Lung (tissue), 11 donors: ENCODE measurements at regions not wholly inside any gene's neighbourhood (a gene's known extent, or its start where the extent isn't known, plus 50 kb on each side); places are given as distances from the start of the nearest gene placed in this dataset.

Experiments used
- ATAC-seq: fragments of 200-7000 bp; cut with Tn5 transposase; one replicate; pipeline ENCODE4 v1.9.1; 2020; ENCODE audit warnings: moderate number of reproducible peaks; ENCODE audit not compliant: insufficient read depth, low FRiP score
- DNase-seq, 3 donors: peaks; one replicate each; pipeline ENCODE4 v3.0.0-alpha.2; 2013 to 2017
- H3K27ac ChIP-seq, 2 donors: one replicate each; pipeline ENCODE4 v1.5.1; 2013; ENCODE audit warnings: mild to moderate bottlenecking in 2 of 2, moderate library complexity in 2 of 2, control low read depth in 1 of 2, inconsistent platforms in 1 of 2, low read depth in 1 of 2, low read length in 1 of 2
- H3K27me3 ChIP-seq, 3 donors: one replicate each; pipeline ENCODE4 v1.5.1; 2013; ENCODE audit warnings: low read length in 2 of 3; ENCODE audit not compliant: control insufficient read depth in 3 of 3, insufficient read depth in 3 of 3
- H3K36me3 ChIP-seq, 4 donors: one replicate each; pipeline ENCODE4 v1.5.1; 2013; ENCODE audit warnings: low read length in 4 of 4, mild to moderate bottlenecking in 1 of 4, moderate library complexity in 1 of 4; ENCODE audit not compliant: control insufficient read depth in 4 of 4, insufficient read depth in 4 of 4
- H3K4me1 ChIP-seq, 5 donors: one replicate each; pipeline ENCODE4 v1.5.1; 2013; ENCODE audit warnings: low read length in 5 of 5, mild to moderate bottlenecking in 2 of 5, moderate library complexity in 1 of 5; ENCODE audit not compliant: control insufficient read depth in 5 of 5, insufficient read depth in 5 of 5
- H3K4me3 ChIP-seq: one replicate; pipeline ENCODE4 v1.5.1; 2013; ENCODE audit warnings: mild to moderate bottlenecking, control low read depth, moderate library complexity
- H3K9ac ChIP-seq, 2 donors: one replicate each; pipeline ENCODE4 v1.5.1; 2013; ENCODE audit warnings: low read length in 2 of 2, control low read depth in 1 of 2; ENCODE audit not compliant: insufficient read depth in 1 of 2
- H3K9me3 ChIP-seq, 4 donors: one replicate each; pipeline ENCODE4 v1.5.1; 2013; ENCODE audit warnings: low read length in 3 of 4, mild to moderate bottlenecking in 1 of 4, moderate library complexity in 1 of 4; ENCODE audit not compliant: control insufficient read depth in 4 of 4, insufficient read depth in 3 of 4
- WGBS, 2 donors: extraction: QIAGEN DNeasy Blood & Tissue Kit; methylation state at CpG; one replicate each; pipeline ENCODE4 v1.1.7; 2013; 5-methylcytosine and 5-hydroxymethylcytosine counted together
- TF ChIP-seq, protein P1 (sequence below): IDR thresholded peaks from 2 replicates; pipeline ENCODE4 v1.5.1; 2012; ENCODE audit warnings: mild to moderate bottlenecking; ENCODE audit errors: control extremely low read depth, extremely low read depth
- donor health status: control.
- donor health status: control.
- donor health status: Bipolar disorder and iron deficiency.
- donor health status: healthy.
- donor health status: DM: yes; HTN: yes; CAD: no.

DNA sequence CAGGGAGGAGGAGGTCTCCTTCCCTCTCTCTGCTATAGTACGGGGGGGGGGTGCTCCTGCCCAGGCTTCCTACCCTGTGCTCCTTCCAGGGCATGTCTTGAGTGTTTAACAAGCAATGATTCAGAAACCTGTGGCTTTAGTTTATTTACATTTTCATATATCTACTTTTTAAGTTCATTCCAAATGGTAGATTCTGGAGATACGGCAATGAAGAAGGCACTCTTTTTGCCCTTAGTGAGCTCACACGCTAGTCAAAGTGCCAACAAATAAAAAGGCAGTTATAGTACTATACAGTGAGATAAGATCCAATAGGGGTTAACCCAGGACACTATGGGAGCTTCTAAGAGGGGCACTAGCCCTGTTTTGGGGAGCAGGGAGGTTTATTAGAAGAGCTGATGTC lies 169.3 kb upstream of the CACNA1E start:
- Histone ChIP-seq H3K9ac (no peak overlapping the region), H3K27ac (no peak overlapping the region), H3K4me1 (peaks cover 0 to 5% (median 3%) of the 10 kb centered on the region in 5 donors), H3K4me3 (no peak overlapping the region), H3K9me3 (peaks cover 0 to 5% (median 0%) of the 10 kb centered on the region in 4 donors), H3K27me3 (peaks cover 11 to 66% (median 42%) of the 10 kb centered on the region in 3 donors), H3K36me3 (no peaks in the 10 kb centered on the region)
- ATAC-seq, result no peak
- no peak for DNase-seq
- TF ChIP-seq, protein P1, sequence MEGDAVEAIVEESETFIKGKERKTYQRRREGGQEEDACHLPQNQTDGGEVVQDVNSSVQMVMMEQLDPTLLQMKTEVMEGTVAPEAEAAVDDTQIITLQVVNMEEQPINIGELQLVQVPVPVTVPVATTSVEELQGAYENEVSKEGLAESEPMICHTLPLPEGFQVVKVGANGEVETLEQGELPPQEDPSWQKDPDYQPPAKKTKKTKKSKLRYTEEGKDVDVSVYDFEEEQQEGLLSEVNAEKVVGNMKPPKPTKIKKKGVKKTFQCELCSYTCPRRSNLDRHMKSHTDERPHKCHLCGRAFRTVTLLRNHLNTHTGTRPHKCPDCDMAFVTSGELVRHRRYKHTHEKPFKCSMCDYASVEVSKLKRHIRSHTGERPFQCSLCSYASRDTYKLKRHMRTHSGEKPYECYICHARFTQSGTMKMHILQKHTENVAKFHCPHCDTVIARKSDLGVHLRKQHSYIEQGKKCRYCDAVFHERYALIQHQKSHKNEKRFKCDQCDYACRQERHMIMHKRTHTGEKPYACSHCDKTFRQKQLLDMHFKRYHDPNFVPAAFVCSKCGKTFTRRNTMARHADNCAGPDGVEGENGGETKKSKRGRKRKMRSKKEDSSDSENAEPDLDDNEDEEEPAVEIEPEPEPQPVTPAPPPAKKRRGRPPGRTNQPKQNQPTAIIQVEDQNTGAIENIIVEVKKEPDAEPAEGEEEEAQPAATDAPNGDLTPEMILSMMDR, result no peak
- 60 to 83% methylated on average over 2 to 3 of the region's 3 CpGs for WGBS, 2 donors

DNA sequence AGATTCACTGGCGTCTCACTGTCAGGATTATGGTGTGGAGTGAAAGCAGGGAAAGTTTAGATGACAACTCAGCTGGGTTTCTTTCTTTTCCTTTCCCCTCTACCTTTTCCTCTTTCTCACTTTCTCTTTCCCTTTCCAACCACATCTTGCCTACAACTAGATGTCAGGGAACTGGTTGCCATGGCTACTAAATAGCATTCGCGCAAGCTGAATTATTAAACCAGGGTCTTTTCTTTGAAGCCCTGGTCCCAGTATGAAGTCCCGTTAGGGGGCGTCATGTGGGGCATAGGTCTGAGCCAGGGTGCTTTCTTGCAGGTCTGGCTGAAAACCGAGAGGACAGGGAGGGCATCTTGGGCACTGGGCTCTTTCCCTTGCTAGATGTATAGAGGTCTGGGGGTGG lies 168.4 kb upstream of the CACNA1E start:
- H3K36me3 ChIP-seq, result no peaks in the 10 kb centered on the region
- H3K27ac ChIP-seq, result no peak overlapping the region
- H3K4me3 ChIP-seq, result no peak overlapping the region
- H3K27me3 ChIP-seq, result peaks cover 11 to 76% (median 51%) of the 10 kb centered on the region in 3 donors
- WGBS, 2 donors, result 17 to 23% methylated on average over 6 of the region's 6 CpGs
- H3K9me3 ChIP-seq, result peaks cover 0 to 5% (median 0%) of the 10 kb centered on the region in 4 donors
- TF ChIP-seq, protein P1, result no peak
- H3K9ac ChIP-seq, result no peak overlapping the region
- DNase-seq (peak in 2 of 3 donors; percentile 8 to 12), ATAC-seq (no peak)
- peaks cover 0 to 5% (median 3%) of the 10 kb centered on the region in 5 donors for H3K4me1 ChIP-seq

- H3K9me3 ChIP-seq, result peaks cover 0 to 5% (median 0%) of the 10 kb centered on the region in 4 donors
- ATAC-seq, result no peak
- no peak overlapping the region for H3K4me3 ChIP-seq
- no peaks in the 10 kb centered on the region for H3K36me3 ChIP-seq
- WGBS, 2 donors, result 2 to 3% methylated on average over 31 to 32 of the region's 32 CpGs
- no peak overlapping the region for H3K27ac ChIP-seq
- peaks cover 6 to 90% (median 65%) of the 10 kb centered on the region in 3 donors for H3K27me3 ChIP-seq
- TF ChIP-seq, protein P1, result no peak
- H3K4me1 ChIP-seq, result peaks cover 0 to 5% (median 3%) of the 10 kb centered on the region in 5 donors
- no peak overlapping the region for H3K9ac ChIP-seq
- DNase-seq, result peak in 2 of 3 donors; percentile 5 to 16
Observed at GRCh38 chr1:181317261-181317930, 165.9 kb upstream of the CACNA1E start.
